GM18868 (cell line): ENCODE measurements at regions not wholly inside any gene's neighbourhood (a gene's known extent, or its start where the extent isn't known, plus 50 kb on each side); places are given as distances from the start of the nearest gene placed in this dataset.
A peak's percentile ranks its signal among the peaks of the same experiment; 100 is the strongest.
"Not testable (repeated sequence)": the region's sequence is repeated elsewhere in the genome, so short reads cannot be mapped to it uniquely, and the experiment has no call there.

Experiments used
- ATAC-seq: cut with Tn5 transposase; IDR thresholded peaks from one replicate; pipeline ENCODE4 v1.9.1; 2021; ENCODE audit warnings: mild to moderate bottlenecking, moderate library complexity; ENCODE audit not compliant: unreplicated experiment

GRCh38 chr9:22170556-22170955 is 161.5 kb upstream of the CDKN2B start:
- peak; percentile 29 for ATAC-seq

- peak; percentile 89 for ATAC-seq
These were observed 162.0 kb upstream of the CDKN2B start for GRCh38 chr9:22170990-22171670.

GRCh38 chr9:22171691-22172090 is 162.6 kb upstream of the CDKN2B start:
- ATAC-seq, result no peak

GRCh38 chr9:22173908-22174307 is 164.8 kb upstream of the CDKN2B start:
- no peak for ATAC-seq

GRCh38 chr9:22175972-22176545 is 167.0 kb upstream of the CDKN2B start:
- ATAC-seq, result peak; percentile 56

GRCh38 chr9:22181021-22181420 is 171.9 kb upstream of the CDKN2B start:
- ATAC-seq, result not testable (repeated sequence)

GRCh38 chr9:22189471-22189870 is 180.4 kb upstream of the CDKN2B start:
- ATAC-seq, result no peak

GRCh38 chr9:22197000-22197399 is 187.9 kb upstream of the CDKN2B start:
- peak; percentile 96 for ATAC-seq

GRCh38 chr9:22198681-22199080 is 189.6 kb upstream of the CDKN2B start:
- no peak for ATAC-seq

- no peak for ATAC-seq
These were observed 192.2 kb upstream of the CDKN2B start for GRCh38 chr9:22201256-22201655.

GRCh38 chr9:22203371-22204138 is 194.4 kb upstream of the CDKN2B start:
- ATAC-seq, result no peak

- no peak for ATAC-seq
These were observed 195.1 kb upstream of the CDKN2B start for GRCh38 chr9:22204240-22204639.

- ATAC-seq, result no peak
These were observed 197.7 kb upstream of the CDKN2B start for GRCh38 chr9:22206833-22207232.

- peak; percentile 72 for ATAC-seq
These were observed 199.9 kb upstream of the CDKN2B start for GRCh38 chr9:22208846-22209585.

- no peak for ATAC-seq
These were observed 201.2 kb upstream of the CDKN2B start for GRCh38 chr9:22210262-22210661.

GRCh38 chr9:22210936-22211335 is 201.8 kb upstream of the CDKN2B start:
- ATAC-seq, result no peak

GRCh38 chr9:22211588-22212360 is 202.7 kb upstream of the CDKN2B start:
- ATAC-seq, result no peak

- ATAC-seq, result no peak
These were observed 204.9 kb upstream of the CDKN2B start for GRCh38 chr9:22214021-22214420.

GRCh38 chr9:22214497-22215031 is 205.5 kb upstream of the CDKN2B start:
- ATAC-seq, result no peak

GRCh38 chr9:22215521-22215920 is 206.4 kb upstream of the CDKN2B start:
- no peak for ATAC-seq
